Osteoblast (primary cell): ENCODE measurements at regions not wholly inside any gene's neighbourhood (a gene's known extent, or its start where the extent isn't known, plus 50 kb on each side); places are given as distances from the start of the nearest gene placed in this dataset.

Experiments
- DNase-seq: peaks from one replicate; pipeline ENCODE4 v3.0.0; 2011; ENCODE audit warnings: low spot score, mixed read lengths; ENCODE audit not compliant: insufficient read length; ENCODE audit errors: missing footprints
- H2AFZ ChIP-seq: 2 replicates; pipeline ENCODE4 v1.6.0; 2011; ENCODE audit warnings: mild to moderate bottlenecking, low read length
- H3K27ac ChIP-seq: 2 replicates; pipeline ENCODE4 v1.5.1; 2011; ENCODE audit warnings: mild to moderate bottlenecking, low read depth, low read length, moderate library complexity
- H3K27me3 ChIP-seq: 2 replicates; pipeline ENCODE4 v1.6.0; 2012; ENCODE audit warnings: mild to moderate bottlenecking, control low read depth, inconsistent platforms, low read length, moderate library complexity; ENCODE audit not compliant: insufficient read depth
- H3K36me3 ChIP-seq: 2 replicates; pipeline ENCODE4 v1.5.1; 2011; ENCODE audit warnings: mild to moderate bottlenecking, low read length, control low read depth, moderate library complexity; ENCODE audit not compliant: insufficient read depth
- H3K4me1 ChIP-seq: 2 replicates; pipeline ENCODE4 v1.5.1; 2011; ENCODE audit warnings: mild to moderate bottlenecking, low read length, control low read depth, moderate library complexity; ENCODE audit not compliant: insufficient read depth
- H3K4me2 ChIP-seq: 2 replicates; pipeline ENCODE4 v1.6.0; 2011; ENCODE audit warnings: mild to moderate bottlenecking, low read length; ENCODE audit not compliant: insufficient read depth
- H3K4me3 ChIP-seq: fragments of 200-600 bp; sonication (generic); 3 replicates; pipeline ENCODE4 v1.5.1; 2012; ENCODE audit warnings: mild to moderate bottlenecking, low read length, inconsistent platforms; ENCODE audit not compliant: insufficient read depth
- H3K79me2 ChIP-seq: 2 replicates; pipeline ENCODE4 v1.6.0; 2012; ENCODE audit warnings: mild to moderate bottlenecking, low read length, control low read depth, inconsistent platforms; ENCODE audit not compliant: insufficient read depth
- H3K9me3 ChIP-seq: 2 replicates; pipeline ENCODE4 v1.5.1; 2011; ENCODE audit warnings: low read depth, low read length, control low read depth
- H4K20me1 ChIP-seq: 2 replicates; pipeline ENCODE4 v1.6.0; 2012; ENCODE audit warnings: mild to moderate bottlenecking, low read length, control low read depth; ENCODE audit not compliant: insufficient read depth
- CTCF ChIP-seq: IDR thresholded peaks from 2 replicates; pipeline ENCODE4 v1.5.1; 2011; ENCODE audit warnings: mild to moderate bottlenecking, low read depth, low read length, moderate library complexity; ENCODE audit errors: extremely low read depth

GRCh38 chr3:13688034-13688433 is 139.1 kb downstream of the FBLN2 start:
- no peaks in the 10 kb centered on the region for H3K4me1 ChIP-seq
- no peak overlapping the region for H3K4me3 ChIP-seq
- H3K36me3 ChIP-seq, result no peaks in the 10 kb centered on the region
- no peaks in the 10 kb centered on the region for H3K9me3 ChIP-seq
- DNase-seq, result no peak
- H4K20me1 ChIP-seq, result no peaks in the 10 kb centered on the region
- no peaks in the 10 kb centered on the region for H3K27me3 ChIP-seq
- no peak overlapping the region for H3K4me2 ChIP-seq
- TF ChIP-seq CTCF, result no peak
- no peaks in the 10 kb centered on the region for H3K79me2 ChIP-seq
- no peak overlapping the region for H3K27ac ChIP-seq
- no peak overlapping the region for H2AFZ ChIP-seq
